Astrocyte (in vitro differentiated cells and primary cell): ENCODE measurements at regions not wholly inside any gene's neighbourhood (a gene's known extent, or its start where the extent isn't known, plus 50 kb on each side); places are given as distances from the start of the nearest gene placed in this dataset.

Experiments
- DNase-seq: peaks from one replicate; pipeline ENCODE4 v3.0.0-alpha.2; 2010; ENCODE audit warnings: low read depth
- FAIRE-seq: peaks from 2 replicates; lab custom pipeline; 2011; peaks lifted over from hg19 to GRCh38; lab: Jason Lieb, UNC
- H2AFZ ChIP-seq: 2 replicates; pipeline ENCODE4 v1.6.0; 2012; ENCODE audit warnings: low read depth, low read length, inconsistent platforms
- H3K27ac ChIP-seq: 2 replicates; pipeline ENCODE4 v1.5.1; 2011; ENCODE audit warnings: low read depth, low read length, inconsistent platforms
- H3K27me3 ChIP-seq: 2 replicates; pipeline ENCODE4 v1.6.0; 2011; ENCODE audit warnings: low read length, inconsistent platforms; ENCODE audit not compliant: insufficient read depth
- H3K36me3 ChIP-seq: 2 replicates; pipeline ENCODE4 v1.5.1; 2011; ENCODE audit warnings: low read length, inconsistent platforms; ENCODE audit not compliant: insufficient read depth
- H3K4me1 ChIP-seq: 2 replicates; pipeline ENCODE4 v1.5.1; 2011; ENCODE audit warnings: low read length, inconsistent platforms; ENCODE audit not compliant: insufficient read depth
- H3K4me2 ChIP-seq: 2 replicates; pipeline ENCODE4 v1.6.0; 2012; ENCODE audit warnings: low read length, inconsistent platforms
- H3K4me3 ChIP-seq: 2 replicates; pipeline ENCODE4 v1.5.1; 2011; ENCODE audit warnings: low read depth, mild to moderate bottlenecking, low read length, inconsistent platforms; ENCODE audit not compliant: insufficient read depth
- H3K79me2 ChIP-seq: 2 replicates; pipeline ENCODE4 v1.6.0; 2012; ENCODE audit warnings: mild to moderate bottlenecking, low read length, inconsistent platforms; ENCODE audit not compliant: insufficient read depth
- H3K9ac ChIP-seq: 2 replicates; pipeline ENCODE4 v1.6.0; 2012; ENCODE audit warnings: mild to moderate bottlenecking, low read length, inconsistent platforms
- H3K9me3 ChIP-seq: 2 replicates; pipeline ENCODE4 v1.5.1; 2012; ENCODE audit warnings: low read depth, mild to moderate bottlenecking, low read length, inconsistent platforms; ENCODE audit not compliant: insufficient read depth
- H4K20me1 ChIP-seq: 2 replicates; pipeline ENCODE4 v1.6.0; 2012; ENCODE audit warnings: low read length, inconsistent platforms; ENCODE audit not compliant: insufficient read depth
- H3K27ac Mint-ChIP-seq: one replicate; pipeline ENCODE4 v1.8.0; 2021; ENCODE audit warnings: mild to moderate bottlenecking, mixed read lengths; ENCODE audit not compliant: unreplicated experiment
- H3K27me3 Mint-ChIP-seq: one replicate; pipeline ENCODE4 v1.8.0; 2021; ENCODE audit warnings: low read depth, mixed read lengths; ENCODE audit not compliant: unreplicated experiment
- H3K36me3 Mint-ChIP-seq: one replicate; pipeline ENCODE4 v1.8.0; 2021; ENCODE audit warnings: low read depth, mixed read lengths; ENCODE audit not compliant: unreplicated experiment
- H3K4me1 Mint-ChIP-seq: one replicate; pipeline ENCODE4 v1.8.0; 2021; ENCODE audit warnings: low read depth, mixed read lengths; ENCODE audit not compliant: unreplicated experiment
- H3K4me3 Mint-ChIP-seq: one replicate; pipeline ENCODE4 v1.8.0; 2021; ENCODE audit warnings: mild to moderate bottlenecking, moderate library complexity, mixed read lengths; ENCODE audit not compliant: unreplicated experiment
- H3K9me3 Mint-ChIP-seq: one replicate; pipeline ENCODE4 v1.8.0; 2021; ENCODE audit warnings: mild to moderate bottlenecking, mixed read lengths; ENCODE audit not compliant: unreplicated experiment
- CTCF ChIP-seq: IDR thresholded peaks from 2 replicates; pipeline ENCODE4 v1.5.1; 2011; ENCODE audit warnings: low read depth, mild to moderate bottlenecking, inconsistent platforms, low read length, moderate library complexity; ENCODE audit not compliant: insufficient read depth
- EZH2 ChIP-seq: IDR thresholded peaks from 2 replicates; pipeline ENCODE4 v1.6.1; 2012; ENCODE audit warnings: mild to moderate bottlenecking, low read length, inconsistent platforms; ENCODE audit not compliant: insufficient read depth

- no peak overlapping the region for H3K4me3 ChIP-seq
- H3K4me1 ChIP-seq: peaks cover 6% of the 10 kb centered on the region
- Mint-ChIP-seq H3K27me3 (no peaks in the 10 kb centered on the region), H3K27ac (no peak overlapping the region), H3K36me3 (no peaks in the 10 kb centered on the region), H3K4me1 (peaks cover 21% of the 10 kb centered on the region), H3K4me3 (no peak overlapping the region), H3K9me3 (no peaks in the 10 kb centered on the region)
- H3K27me3 ChIP-seq: no peaks in the 10 kb centered on the region
- no peaks in the 10 kb centered on the region for H3K9me3 ChIP-seq
- no peak overlapping the region for H3K9ac ChIP-seq
- no peak overlapping the region for H2AFZ ChIP-seq
- no peak overlapping the region for H3K27ac ChIP-seq
- H3K36me3 ChIP-seq: no peaks in the 10 kb centered on the region
- DNase-seq (no peak), FAIRE-seq (no peak)
- no peaks in the 10 kb centered on the region for H3K79me2 ChIP-seq
- H3K4me2 ChIP-seq: no peak overlapping the region
- TF ChIP-seq EZH2 (no peak), CTCF (no peak)
- H4K20me1 ChIP-seq: no peaks in the 10 kb centered on the region
Measured at GRCh38 chr3:165522386-165522785, 314.8 kb downstream of the BCHE start.

GRCh38 chr3:165521131-165521871, 315.9 kb downstream of the BCHE start:
- no peaks in the 10 kb centered on the region for H3K79me2 ChIP-seq
- no peak overlapping the region for H3K27ac ChIP-seq
- Mint-ChIP-seq H3K36me3 (no peaks in the 10 kb centered on the region), H3K9me3 (no peaks in the 10 kb centered on the region), H3K27ac (no peak overlapping the region), H3K4me3 (no peak overlapping the region), H3K27me3 (no peaks in the 10 kb centered on the region), H3K4me1 (peaks cover 21% of the 10 kb centered on the region)
- no peak overlapping the region for H3K9ac ChIP-seq
- H2AFZ ChIP-seq: no peak overlapping the region
- FAIRE-seq: no peak
- H3K36me3 ChIP-seq: no peaks in the 10 kb centered on the region
- H4K20me1 ChIP-seq: no peaks in the 10 kb centered on the region
- H3K4me2 ChIP-seq: no peak overlapping the region
- DNase-seq: no peak
- H3K27me3 ChIP-seq: no peaks in the 10 kb centered on the region
- no peak overlapping the region for H3K4me3 ChIP-seq
- TF ChIP-seq CTCF (no peak), EZH2 (no peak)
- H3K9me3 ChIP-seq: no peaks in the 10 kb centered on the region
- H3K4me1 ChIP-seq: peaks cover 6% of the 10 kb centered on the region

DNA sequence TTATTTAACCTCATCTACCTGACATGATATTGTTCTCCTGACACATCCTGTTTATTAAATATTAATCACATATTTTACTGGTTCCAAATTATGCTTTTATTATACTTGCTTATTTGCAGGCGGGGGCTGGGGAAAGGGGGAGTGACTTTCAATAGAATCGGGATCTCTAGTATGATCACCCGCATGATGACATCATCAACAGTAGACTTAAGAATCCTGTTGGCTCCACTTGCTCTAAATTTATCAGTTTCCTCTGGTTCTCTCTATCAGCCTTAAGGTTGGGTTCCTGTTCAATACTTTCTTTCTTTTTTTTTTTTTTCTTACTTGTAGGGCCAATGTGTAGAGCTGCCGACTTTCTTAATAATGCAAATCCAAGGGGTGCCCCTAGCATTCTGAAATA, 317.5 kb downstream of the BCHE start:
- no peaks in the 10 kb centered on the region for H3K9me3 Mint-ChIP-seq
- Histone ChIP-seq H3K9ac (no peak overlapping the region), H2AFZ (no peak overlapping the region), H3K27ac (no peak overlapping the region), H3K4me2 (no peak overlapping the region), H3K36me3 (no peaks in the 10 kb centered on the region), H3K27me3 (no peaks in the 10 kb centered on the region), H3K4me1 (peaks cover 6% of the 10 kb centered on the region), H3K9me3 (no peaks in the 10 kb centered on the region), H3K4me3 (no peak overlapping the region), H4K20me1 (no peaks in the 10 kb centered on the region), H3K79me2 (no peaks in the 10 kb centered on the region)
- no peaks in the 10 kb centered on the region for H3K27me3 Mint-ChIP-seq
- TF ChIP-seq CTCF (no peak), EZH2 (no peak)
- FAIRE-seq: no peak
- no peak overlapping the region for H3K27ac Mint-ChIP-seq
- H3K4me1 Mint-ChIP-seq: peaks cover 21% of the 10 kb centered on the region
- no peaks in the 10 kb centered on the region for H3K36me3 Mint-ChIP-seq
- DNase-seq: no peak
- no peak overlapping the region for H3K4me3 Mint-ChIP-seq
